HL-60 (cell line): ENCODE measurements at regions not wholly inside any gene's neighbourhood (a gene's known extent, or its start where the extent isn't known, plus 50 kb on each side); places are given as distances from the start of the nearest gene placed in this dataset.

Experiments used
- DNase-seq, 2 experiments: peaks; one replicate each; pipeline ENCODE4 v3.0.0-alpha.2; 2010 to 2020; ENCODE audit warnings: low read depth in 1 of 2, low spot score in 1 of 2
- H3K27ac ChIP-seq: fragments of 250-450 bp; sonication (Bioruptor Pico); replicated peaks from 2 replicates; pipeline ENCODE4 v1.5.1; 2020; ENCODE audit warnings: mild to moderate bottlenecking, moderate library complexity
- H3K27me3 ChIP-seq: fragments of 250-450 bp; sonication (Bioruptor Pico); 2 replicates; pipeline ENCODE4 v1.5.1; 2021; ENCODE audit warnings: mild to moderate bottlenecking, moderate library complexity; ENCODE audit not compliant: insufficient read depth, poor library complexity, severe bottlenecking
- H3K4me3 ChIP-seq: replicated peaks from 2 replicates; pipeline ENCODE4 v1.5.1; 2011; ENCODE audit warnings: mild to moderate bottlenecking, control low read depth, low read length; ENCODE audit not compliant: insufficient read depth
- CTCF ChIP-seq: IDR thresholded peaks from one replicate; pipeline ENCODE4 v1.5.1; 2011; ENCODE audit warnings: low read length, control low read depth, inconsistent platforms; ENCODE audit not compliant: insufficient read depth
- GABPA ChIP-seq: IDR thresholded peaks from 2 replicates; pipeline ENCODE4 v1.6.1; 2012; ENCODE audit warnings: low read depth
- POLR2AphosphoS5 ChIP-seq: IDR thresholded peaks from 2 replicates; pipeline ENCODE4 v1.6.1; 2012; ENCODE audit warnings: low read depth
- REST ChIP-seq: IDR thresholded peaks from 2 replicates; pipeline ENCODE4 v1.6.1; 2012; ENCODE audit warnings: low read depth; ENCODE audit not compliant: insufficient replicate concordance
- SPI1 ChIP-seq: IDR thresholded peaks from 2 replicates; pipeline ENCODE4 v1.6.1; 2012; ENCODE audit warnings: low read depth, mild to moderate bottlenecking, borderline replicate concordance

GRCh38 chr5:39604491-39604890 is 179.7 kb upstream of the DAB2 start:
- H3K4me3 ChIP-seq: no peak overlapping the region
- H3K27me3 ChIP-seq: no peaks in the 10 kb centered on the region
- DNase-seq: no peak
- no peak for TF ChIP-seq SPI1
- TF ChIP-seq GABPA: no peak
- TF ChIP-seq REST: no peak
- TF ChIP-seq CTCF: no peak
- TF ChIP-seq POLR2AphosphoS5: no peak
- no peak overlapping the region for H3K27ac ChIP-seq

GRCh38 chr5:39599721-39600431 is 175.1 kb upstream of the DAB2 start:
- Histone ChIP-seq H3K27me3 (no peaks in the 10 kb centered on the region), H3K27ac (no peak overlapping the region), H3K4me3 (no peak overlapping the region)
- DNase-seq: peak in 1 of 2 experiments; percentile 24
- TF ChIP-seq SPI1 (no peak), CTCF (peak; percentile 22)

GRCh38 chr5:39598661-39599248 is 174.0 kb upstream of the DAB2 start:
- H3K27ac ChIP-seq: no peak overlapping the region
- TF ChIP-seq SPI1 (no peak), POLR2AphosphoS5 (no peak), GABPA (no peak), CTCF (no peak), REST (no peak)
- H3K27me3 ChIP-seq: no peaks in the 10 kb centered on the region
- DNase-seq: no peak
- H3K4me3 ChIP-seq: no peak overlapping the region

GRCh38 chr5:39588179-39588578 is 163.4 kb upstream of the DAB2 start:
- no peak for TF ChIP-seq POLR2AphosphoS5
- TF ChIP-seq REST: no peak
- no peak for TF ChIP-seq GABPA
- no peak for TF ChIP-seq SPI1
- TF ChIP-seq CTCF: no peak
- no peak overlapping the region for H3K27ac ChIP-seq
- H3K27me3 ChIP-seq: no peaks in the 10 kb centered on the region
- H3K4me3 ChIP-seq: no peak overlapping the region
- no peak for DNase-seq
